Caco-2 (cell line): ENCODE measurements at regions not wholly inside any gene's neighbourhood (a gene's known extent, or its start where the extent isn't known, plus 50 kb on each side); places are given as distances from the start of the nearest gene placed in this dataset.

Experiments used
- BruUV-seq: library from RNA; stranded (reverse); fragments of 400-500 nt; replicated peaks from 2 replicates; lab custom pipeline; 2021; lab: Mats Ljungman, UMichigan
- CTCF ChIA-PET: fragments of 300-600 bp; sonication (Branson Sonifier 250); formaldehyde crosslinking; loops from one replicate; lab custom pipeline; 2022; ENCODE audit warnings: antibody characterized with exemption; lab: Charles Lee
- POLR2A ChIA-PET: fragments of 300-600 bp; sonication (Branson Sonifier 250); formaldehyde crosslinking; loops from one replicate; lab custom pipeline; 2022; ENCODE audit warnings: antibody characterized with exemption; lab: Charles Lee
- DNase-seq, 2 experiments: peaks; one replicate each; pipeline versions ENCODE4 v3.0.0 to v3.0.0-alpha.2; 2020 to 2022
- H3K27me3 ChIP-seq: replicated peaks from 2 replicates; pipeline ENCODE4 v1.6.0; 2011; ENCODE audit warnings: low read length; ENCODE audit not compliant: control insufficient read depth, insufficient read depth
- H3K36me3 ChIP-seq: 2 replicates; pipeline ENCODE4 v1.5.1; 2011; ENCODE audit warnings: low read length; ENCODE audit not compliant: control insufficient read depth, insufficient read depth
- H3K4me1 ChIP-seq: fragments of 250-450 bp; sonication (Bioruptor Pico); 2 replicates; pipeline ENCODE4 v1.5.1; 2020; ENCODE audit warnings: mild to moderate bottlenecking
- H3K4me3 ChIP-seq: 2 replicates; pipeline ENCODE4 v1.5.1; 2011; ENCODE audit warnings: low read depth, mild to moderate bottlenecking, control low read depth, low read length
- H3K9me3 ChIP-seq: fragments of 250-450 bp; sonication (Bioruptor Pico); 2 replicates; pipeline ENCODE4 v1.5.1; 2020; ENCODE audit warnings: mild to moderate bottlenecking, moderate library complexity
- H3K27ac Mint-ChIP-seq: one replicate; pipeline ENCODE4 v1.8.0; 2022; ENCODE audit warnings: mixed read lengths; ENCODE audit not compliant: unreplicated experiment
- H3K27me3 Mint-ChIP-seq: one replicate; pipeline ENCODE4 v1.8.0; 2022; ENCODE audit warnings: mixed read lengths; ENCODE audit not compliant: insufficient read depth, unreplicated experiment
- H3K36me3 Mint-ChIP-seq: one replicate; pipeline ENCODE4 v1.8.0; 2022; ENCODE audit warnings: mild to moderate bottlenecking, mixed read lengths; ENCODE audit not compliant: insufficient read depth, unreplicated experiment
- H3K4me1 Mint-ChIP-seq: one replicate; pipeline ENCODE4 v1.8.0; 2022; ENCODE audit warnings: low read depth, mixed read lengths; ENCODE audit not compliant: unreplicated experiment
- H3K4me3 Mint-ChIP-seq: one replicate; pipeline ENCODE4 v1.8.0; 2022; ENCODE audit warnings: mild to moderate bottlenecking, moderate library complexity, mixed read lengths; ENCODE audit not compliant: unreplicated experiment
- H3K9me3 Mint-ChIP-seq: one replicate; pipeline ENCODE4 v1.8.0; 2022; ENCODE audit warnings: mixed read lengths; ENCODE audit not compliant: unreplicated experiment
- CTCF ChIP-seq, 2 experiments: fragments of 200-600 bp in 1 of 2; IDR thresholded peaks; 1 replicate in 1 of 2; 2 replicates in 1 of 2; pipeline versions ENCODE4 v1.5.1 to v1.8.0; 2011 to 2022; ENCODE audit warnings: antibody characterized with exemption in 1 of 2, control low read depth in 1 of 2, inconsistent platforms in 1 of 2, low read depth in 1 of 2, low read length in 1 of 2, mild to moderate bottlenecking in 1 of 2, moderate library complexity in 1 of 2; ENCODE audit not compliant: insufficient read depth in 1 of 2, severe bottlenecking in 1 of 2, unreplicated experiment in 1 of 2
- intact Hi-C: fragments of 100-400 bp; cut with micrococcal nuclease; formaldehyde crosslinking; loops from one replicate; pipeline ENCODE4 v1.10.0; 2022; ENCODE audit not compliant: unreplicated experiment

- H3K9me3 Mint-ChIP-seq, result no peaks in the 10 kb centered on the region
- H3K4me3 Mint-ChIP-seq, result no peak overlapping the region
- no peak for DNase-seq
- Histone ChIP-seq H3K4me3 (no peak overlapping the region), H3K27me3 (no peaks in the 10 kb centered on the region), H3K9me3 (no peaks in the 10 kb centered on the region), H3K36me3 (no peaks in the 10 kb centered on the region), H3K4me1 (no peaks in the 10 kb centered on the region)
- CTCF ChIA-PET, result no interaction called here
- POLR2A ChIA-PET, result no interaction called here
- no peak for TF ChIP-seq CTCF (IDR thresholded peaks at IDR 0.05; ENCODE audit: insufficient read depth in 1 of 2, low read depth in 1 of 2, low read length in 1 of 2, severe bottlenecking in 1 of 2, unreplicated experiment in 1 of 2)
- H3K4me1 Mint-ChIP-seq, result no peaks in the 10 kb centered on the region
- no peaks in the 10 kb centered on the region for H3K27me3 Mint-ChIP-seq
- intact Hi-C loops, result no loop called here
- no peak overlapping the region for H3K27ac Mint-ChIP-seq
- BruUV-seq, result no TSS peak
- no peaks in the 10 kb centered on the region for H3K36me3 Mint-ChIP-seq
Measured at GRCh38 chr21:23475281-23476219, 2131.7 kb downstream of the MRPL39 start.

- BruUV-seq, result no TSS peak
- Mint-ChIP-seq H3K27me3 (no peaks in the 10 kb centered on the region), H3K4me3 (no peak overlapping the region), H3K4me1 (no peaks in the 10 kb centered on the region), H3K36me3 (no peaks in the 10 kb centered on the region), H3K9me3 (no peaks in the 10 kb centered on the region), H3K27ac (no peak overlapping the region)
- intact Hi-C loops, result no loop called here
- Histone ChIP-seq H3K27me3 (no peaks in the 10 kb centered on the region), H3K36me3 (no peaks in the 10 kb centered on the region), H3K4me3 (no peak overlapping the region), H3K4me1 (no peaks in the 10 kb centered on the region), H3K9me3 (no peaks in the 10 kb centered on the region)
- no peak for DNase-seq
- ChIA-PET POLR2A (no interaction called here), CTCF (no interaction called here)
- TF ChIP-seq CTCF (IDR thresholded peaks at IDR 0.05; ENCODE audit: insufficient read depth in 1 of 2, low read depth in 1 of 2, low read length in 1 of 2, severe bottlenecking in 1 of 2, unreplicated experiment in 1 of 2), result no peak
Measured at GRCh38 chr21:23471877-23472276, 2135.4 kb downstream of the MRPL39 start.

GRCh38 chr21:23463365-23463764 is 2143.9 kb downstream of the MRPL39 start:
- no TSS peak for BruUV-seq
- Mint-ChIP-seq H3K27ac (no peak overlapping the region), H3K27me3 (no peaks in the 10 kb centered on the region), H3K4me1 (no peaks in the 10 kb centered on the region), H3K4me3 (no peak overlapping the region), H3K9me3 (no peaks in the 10 kb centered on the region), H3K36me3 (no peaks in the 10 kb centered on the region)
- Histone ChIP-seq H3K4me1 (no peaks in the 10 kb centered on the region), H3K36me3 (no peaks in the 10 kb centered on the region), H3K27me3 (no peaks in the 10 kb centered on the region), H3K9me3 (no peaks in the 10 kb centered on the region), H3K4me3 (no peak overlapping the region)
- ChIA-PET CTCF (no interaction called here), POLR2A (no interaction called here)
- intact Hi-C loops, result no loop called here
- DNase-seq, result no peak
- no peak for TF ChIP-seq CTCF (IDR thresholded peaks at IDR 0.05; ENCODE audit: insufficient read depth in 1 of 2, low read depth in 1 of 2, low read length in 1 of 2, severe bottlenecking in 1 of 2, unreplicated experiment in 1 of 2)
